Transverse colon (tissue), 3 donors: ENCODE measurements at regions not wholly inside any gene's neighbourhood (a gene's known extent, or its start where the extent isn't known, plus 50 kb on each side); places are given as distances from the start of the nearest gene placed in this dataset.

Experiments used
- CTCF ChIP-seq, 5 experiments: fragments of 200-600 bp in 3 of 5; fragments of 450-650 bp in 2 of 5; sonication (generic) in 3 of 5; IDR thresholded peaks; 1 replicate in 2 of 5; 2 replicates in 3 of 5; pipeline ENCODE4 v1.5.1; 2016 to 2017; ENCODE audit warnings: antibody characterized with exemption in 5 of 5, inconsistent platforms in 3 of 5, mild to moderate bottlenecking in 2 of 5, moderate library complexity in 1 of 5
- POLR2A ChIP-seq: fragments of 450-650 bp; IDR thresholded peaks from one replicate; pipeline ENCODE4 v1.6.1; 2016; ENCODE audit warnings: antibody characterized with exemption, mild to moderate bottlenecking, moderate library complexity

- TF ChIP-seq CTCF (IDR thresholded peaks at IDR 0.05) = no peak
- TF ChIP-seq POLR2A = no peak
Measured at GRCh38 chr11:111153194-111153593, 92.3 kb upstream of the POU2AF2 start.
